ENCODE measurements at regions not wholly inside any gene's neighbourhood (a gene's known extent, or its start where the extent isn't known, plus 50 kb on each side); places are given as distances from the start of the nearest gene placed in this dataset.

DNA sequence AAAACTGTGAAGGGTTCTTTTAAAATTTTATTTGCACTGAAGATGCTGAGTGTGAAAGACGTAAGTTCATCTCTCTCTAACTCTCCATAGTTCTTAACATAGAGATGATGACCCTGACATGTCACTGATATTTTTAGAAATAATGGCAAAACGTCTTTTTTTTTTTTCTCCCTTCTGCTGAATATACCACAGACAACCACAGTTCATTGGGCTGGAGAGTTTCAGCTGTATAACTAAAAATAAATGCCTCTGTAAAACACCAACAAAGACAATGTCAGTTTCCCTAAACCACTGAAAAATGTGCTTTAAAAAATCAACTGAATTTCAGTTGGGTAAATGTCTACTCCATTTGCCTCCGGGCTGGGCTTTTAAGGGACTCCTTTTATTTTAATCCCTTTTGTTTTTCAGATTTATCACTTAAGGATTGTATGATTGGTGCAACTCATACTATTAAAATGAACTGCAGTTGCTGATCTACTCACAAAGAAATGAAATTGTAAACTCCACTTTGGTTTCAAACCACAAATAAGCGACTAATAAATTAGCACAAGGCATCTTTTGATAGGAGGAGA is 830.9 kb upstream of the WWC1 start:
- TF ChIP-seq, protein P1, sequence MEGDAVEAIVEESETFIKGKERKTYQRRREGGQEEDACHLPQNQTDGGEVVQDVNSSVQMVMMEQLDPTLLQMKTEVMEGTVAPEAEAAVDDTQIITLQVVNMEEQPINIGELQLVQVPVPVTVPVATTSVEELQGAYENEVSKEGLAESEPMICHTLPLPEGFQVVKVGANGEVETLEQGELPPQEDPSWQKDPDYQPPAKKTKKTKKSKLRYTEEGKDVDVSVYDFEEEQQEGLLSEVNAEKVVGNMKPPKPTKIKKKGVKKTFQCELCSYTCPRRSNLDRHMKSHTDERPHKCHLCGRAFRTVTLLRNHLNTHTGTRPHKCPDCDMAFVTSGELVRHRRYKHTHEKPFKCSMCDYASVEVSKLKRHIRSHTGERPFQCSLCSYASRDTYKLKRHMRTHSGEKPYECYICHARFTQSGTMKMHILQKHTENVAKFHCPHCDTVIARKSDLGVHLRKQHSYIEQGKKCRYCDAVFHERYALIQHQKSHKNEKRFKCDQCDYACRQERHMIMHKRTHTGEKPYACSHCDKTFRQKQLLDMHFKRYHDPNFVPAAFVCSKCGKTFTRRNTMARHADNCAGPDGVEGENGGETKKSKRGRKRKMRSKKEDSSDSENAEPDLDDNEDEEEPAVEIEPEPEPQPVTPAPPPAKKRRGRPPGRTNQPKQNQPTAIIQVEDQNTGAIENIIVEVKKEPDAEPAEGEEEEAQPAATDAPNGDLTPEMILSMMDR (optimal IDR thresholded peaks at IDR 0.05 in 1 of 3, IDR thresholded peaks at IDR 0.05 in 1 of 3, conservative IDR thresholded peaks at IDR 0.05 in 1 of 3; ENCODE audit: extremely low read depth in 1 of 3, insufficient read depth in 2 of 3, low read length in 3 of 3), result no peak
- TF ChIP-seq EZH2 (IDR thresholded peaks at IDR 0.05; ENCODE audit: low read length), result no peak

Data from keratinocyte (primary cell).